Endothelial cell of umbilical vein (primary cell): ENCODE measurements at regions not wholly inside any gene's neighbourhood (a gene's known extent, or its start where the extent isn't known, plus 50 kb on each side); places are given as distances from the start of the nearest gene placed in this dataset.

Experiments
- BruUV-seq: library from RNA; stranded (reverse); fragments of 400-500 nt; replicated peaks from 2 replicates; lab custom pipeline; 2021; lab: Mats Ljungman, UMichigan
- CTCF ChIA-PET: fragments of 300-600, 350-600 bp; sonication (Branson Sonifier 250); formaldehyde crosslinking; loops from one replicate; lab custom pipeline; 2021; ENCODE audit warnings: antibody characterized with exemption, inconsistent platforms; lab: Charles Lee
- POLR2A ChIA-PET: fragments of 300-600, 350-600 bp; sonication (Branson Sonifier 250); formaldehyde crosslinking; loops from one replicate; lab custom pipeline; 2021; ENCODE audit warnings: antibody characterized with exemption, inconsistent platforms; lab: Charles Lee
- DNase-seq: peaks from one replicate; pipeline ENCODE4 v3.0.0-alpha.2; 2011; ENCODE audit warnings: low read depth, low spot score
- FAIRE-seq: peaks from 2 replicates; lab custom pipeline; 2011; peaks lifted over from hg19 to GRCh38; lab: Jason Lieb, UNC
- H2AFZ ChIP-seq: 2 replicates; pipeline ENCODE4 v1.6.0; 2012; ENCODE audit warnings: low read depth, low read length, control low read depth, inconsistent platforms
- H3K27ac ChIP-seq: 2 replicates; pipeline ENCODE4 v1.5.1; 2011; ENCODE audit warnings: low read depth, mild to moderate bottlenecking, control low read depth, low read length, moderate library complexity; ENCODE audit not compliant: insufficient read depth
- H3K27me3 ChIP-seq, 2 experiments: 2 replicates each; pipeline versions ENCODE4 v1.6.0 to v1.6.1; 2011; ENCODE audit warnings: low read length in 2 of 2, mixed read lengths in 1 of 2; ENCODE audit not compliant: control insufficient read depth in 2 of 2, insufficient read depth in 2 of 2
- H3K36me3 ChIP-seq, 2 experiments: 2 replicates in 1 of 2; 3 replicates in 1 of 2; pipeline ENCODE4 v1.5.1; 2011; ENCODE audit warnings: low read length in 2 of 2, mild to moderate bottlenecking in 1 of 2, moderate library complexity in 1 of 2; ENCODE audit not compliant: control insufficient read depth in 2 of 2, insufficient read depth in 2 of 2; ENCODE audit errors: extremely low read depth in 1 of 2
- H3K4me1 ChIP-seq: 3 replicates; pipeline ENCODE4 v1.5.1; 2011; ENCODE audit warnings: mild to moderate bottlenecking, low read length; ENCODE audit not compliant: control insufficient read depth, insufficient read depth; ENCODE audit errors: extremely low read depth
- H3K4me2 ChIP-seq: 2 replicates; pipeline ENCODE4 v1.6.1; 2011; ENCODE audit warnings: low read length, control low read depth, mixed read lengths; ENCODE audit not compliant: insufficient read depth
- H3K4me3 ChIP-seq, 3 experiments: fragments of 200-600 bp in 1 of 3; sonication (generic), shearing (Covaris generic) in 1 of 3; replicated peaks in 1 of 3; 2 replicates each; pipeline ENCODE4 v1.5.1; 2011 to 2016; ENCODE audit warnings: control low read depth in 3 of 3, low read length in 3 of 3, mild to moderate bottlenecking in 2 of 3, inconsistent platforms in 1 of 3, low read depth in 1 of 3, moderate library complexity in 1 of 3; ENCODE audit not compliant: insufficient read depth in 1 of 3
- H3K79me2 ChIP-seq: 2 replicates; pipeline ENCODE4 v1.6.0; 2012; ENCODE audit warnings: low read length, inconsistent platforms; ENCODE audit not compliant: control insufficient read depth, insufficient read depth
- H3K9ac ChIP-seq: replicated peaks from 2 replicates; pipeline ENCODE3; 2011; ENCODE audit warnings: low read length, control low read depth; ENCODE audit not compliant: insufficient read depth; ENCODE audit errors: extremely low read depth
- H3K9me1 ChIP-seq: replicated peaks from 3 replicates; pipeline ENCODE4 v1.6.0; 2011; ENCODE audit warnings: mild to moderate bottlenecking, low read length; ENCODE audit not compliant: control insufficient read depth, insufficient read depth; ENCODE audit errors: extremely low read depth
- H3K9me3 ChIP-seq: replicated peaks from 2 replicates; pipeline ENCODE4 v1.5.1; 2012; ENCODE audit warnings: low read length, inconsistent platforms; ENCODE audit not compliant: control insufficient read depth, insufficient read depth
- H4K20me1 ChIP-seq: replicated peaks from 2 replicates; pipeline ENCODE3; 2011; ENCODE audit warnings: mild to moderate bottlenecking, low read length; ENCODE audit not compliant: control insufficient read depth, insufficient read depth; ENCODE audit errors: extremely low read depth
- CTCF ChIP-seq, 2 donors: IDR thresholded peaks; 1 replicate in 1 of 2; 2 replicates in 1 of 2; pipeline ENCODE4 v1.5.1; 2011; ENCODE audit warnings: low read length in 2 of 2, mild to moderate bottlenecking in 2 of 2, moderate library complexity in 2 of 2, control low read depth in 1 of 2, inconsistent platforms in 1 of 2, low read depth in 1 of 2; ENCODE audit not compliant: insufficient read depth in 1 of 2; ENCODE audit errors: extremely low read depth in 1 of 2
- EZH2 ChIP-seq: IDR thresholded peaks from 2 replicates; pipeline ENCODE4 v1.6.1; 2012; ENCODE audit warnings: borderline replicate concordance, low read depth, mild to moderate bottlenecking, moderate library complexity, low read length, inconsistent platforms; ENCODE audit not compliant: severe bottlenecking
- FOS ChIP-seq: IDR thresholded peaks from 2 replicates; pipeline ENCODE4 v1.6.1; 2011; ENCODE audit warnings: mild to moderate bottlenecking, low read length, moderate library complexity, borderline replicate concordance; ENCODE audit not compliant: insufficient read depth
- GATA2 ChIP-seq: IDR thresholded peaks from 2 replicates; pipeline ENCODE4 v1.7.0; 2011; ENCODE audit warnings: low read depth, mild to moderate bottlenecking, moderate library complexity, mixed read lengths, low read length; ENCODE audit not compliant: insufficient read length, insufficient read depth
- JUN ChIP-seq: IDR thresholded peaks from 2 replicates; pipeline ENCODE4 v1.6.1; 2011; ENCODE audit warnings: borderline replicate concordance, low read depth; ENCODE audit not compliant: insufficient read length, insufficient read depth
- MAX ChIP-seq: IDR thresholded peaks from 2 replicates; pipeline ENCODE4 v1.6.1; 2011; ENCODE audit not compliant: insufficient read depth, insufficient read length
- MYC ChIP-seq: IDR thresholded peaks from one replicate; pipeline ENCODE4 v1.6.1; 2011; ENCODE audit warnings: mild to moderate bottlenecking, low read depth, low read length
- POLR2A ChIP-seq: IDR thresholded peaks from 2 replicates; pipeline ENCODE4 v1.6.1; 2012; ENCODE audit warnings: low read depth, mild to moderate bottlenecking, control low read depth, low read length
- POLR2AphosphoS5 ChIP-seq: IDR thresholded peaks from 2 replicates; pipeline ENCODE4 v1.6.1; 2012; ENCODE audit warnings: low read depth, mild to moderate bottlenecking, control low read depth, low read length, moderate library complexity; ENCODE audit not compliant: insufficient read depth
- dilution Hi-C: fragments of 300-500 bp; cut with MboI; formaldehyde crosslinking; loops from one replicate; pipeline ENCODE4 v1.15.0; 2019; ENCODE audit warnings: low sequenced_read_pairs; ENCODE audit not compliant: extremely low pct_ligation_motif_present
- intact Hi-C: fragments of 100-400 bp; cut with micrococcal nuclease; formaldehyde crosslinking; loops from one replicate; pipeline ENCODE4 v1.10.0; 2022

GRCh38 chr4:129208481-129208880 lies 112.5 kb downstream of the C4orf33 start:
- Histone ChIP-seq H3K27ac (no peak overlapping the region), H3K9me3 (no peaks in the 10 kb centered on the region), H3K4me3 (no peak overlapping the region), H3K4me1 (no peaks in the 10 kb centered on the region), H4K20me1 (no peaks in the 10 kb centered on the region), H3K36me3 (no peaks in the 10 kb centered on the region), H3K9me1 (no peaks in the 10 kb centered on the region), H3K27me3 (no peaks in the 10 kb centered on the region), H3K4me2 (no peak overlapping the region), H3K79me2 (no peaks in the 10 kb centered on the region), H2AFZ (no peak overlapping the region), H3K9ac (no peak overlapping the region)
- no TSS peak for BruUV-seq
- DNase-seq (no peak), FAIRE-seq (no peak)
- dilution Hi-C loops (no loop called here), intact Hi-C loops (no loop called here)
- POLR2A ChIA-PET, result no interaction called here
- TF ChIP-seq EZH2, result no peak
- TF ChIP-seq CTCF (IDR thresholded peaks at IDR 0.05; ENCODE audit: extremely low read depth in 1 of 2, insufficient read depth in 1 of 2, low read depth in 1 of 2, low read length in 2 of 2), result no peak
- TF ChIP-seq MYC, result no peak
- no peak for TF ChIP-seq JUN
- TF ChIP-seq MAX, result no peak
- no peak for TF ChIP-seq FOS
- no peak for TF ChIP-seq GATA2
- no peak for TF ChIP-seq POLR2A
- TF ChIP-seq POLR2AphosphoS5, result no peak
- CTCF ChIA-PET, result no interaction called here
